Gastrocnemius medialis (tissue), 4 donors: ENCODE measurements at regions not wholly inside any gene's neighbourhood (a gene's known extent, or its start where the extent isn't known, plus 50 kb on each side); places are given as distances from the start of the nearest gene placed in this dataset.

Source experiments
- ATAC-seq, 2 donors: fragments of 150-250 bp; one replicate each; pipeline ENCODE4 v1.9.1; 2016
- DNase-seq, 2 donors: peaks; one replicate each; pipeline ENCODE4 v3.0.0-alpha.2; 2019
- H3K27ac ChIP-seq, 4 donors: fragments of 200-600 bp; sonication (generic); 1 replicate in 1 of 4; 2 replicates in 3 of 4; pipeline ENCODE4 v1.5.1; 2016 to 2018; ENCODE audit warnings: mild to moderate bottlenecking in 2 of 4, moderate library complexity in 1 of 4
- H3K27me3 ChIP-seq, 3 donors: fragments of 200-600 bp; sonication (generic) in 2 of 3; 1 replicate in 1 of 3; 2 replicates in 2 of 3; pipeline versions ENCODE4 v1.5.1 to v1.6.0; 2016 to 2019; ENCODE audit warnings: mild to moderate bottlenecking in 1 of 3, moderate library complexity in 1 of 3
- H3K36me3 ChIP-seq, 2 donors: fragments of 200-600 bp; sonication (generic) in 1 of 2; one replicate each; pipeline ENCODE4 v1.5.1; 2017 to 2018
- H3K4me1 ChIP-seq, 2 donors: fragments of 200-600 bp; sonication (generic) in 1 of 2; one replicate each; pipeline ENCODE4 v1.5.1; 2016 to 2017; ENCODE audit warnings: mild to moderate bottlenecking in 2 of 2
- H3K4me3 ChIP-seq, 4 donors: fragments of 200-600 bp; sonication (generic) in 3 of 4; 1 replicate in 1 of 4; 2 replicates in 3 of 4; pipeline ENCODE4 v1.5.1; 2016 to 2019; ENCODE audit warnings: mild to moderate bottlenecking in 2 of 4
- H3K9me3 ChIP-seq, 3 donors: fragments of 200-600 bp; sonication (generic) in 2 of 3; 1 replicate in 1 of 3; 2 replicates in 2 of 3; pipeline ENCODE4 v1.5.1; 2016 to 2019
- CTCF ChIP-seq, 5 experiments: fragments of 450-650 bp in 3 of 5; fragments of 200-600 bp in 2 of 5; sonication (generic) in 2 of 5; IDR thresholded peaks in 4 of 5; conservative IDR thresholded peaks in 1 of 5; 1 replicate in 4 of 5; 2 replicates in 1 of 5; pipeline ENCODE4 v1.5.1; 2016 to 2019; ENCODE audit warnings: antibody characterized with exemption in 5 of 5, mild to moderate bottlenecking in 3 of 5, moderate library complexity in 3 of 5
- POLR2A ChIP-seq, 2 donors: fragments of 450-650 bp; IDR thresholded peaks; one replicate each; pipeline ENCODE4 v1.6.1; 2017; ENCODE audit warnings: antibody characterized with exemption in 2 of 2, mild to moderate bottlenecking in 2 of 2, moderate library complexity in 2 of 2
- in situ Hi-C, 4 donors: fragments of 200-750 bp; cut with MboI; loops; one replicate each; pipeline versions ENCODE4 v1.15.0 to v1.8.0; 2017; ENCODE audit warnings: low sequenced_read_pairs in 4 of 4
- intact Hi-C: fragments of 100-400 bp; cut with DNase I; formaldehyde crosslinking; loops from one replicate; pipeline ENCODE4 v1.15.1; 2023; ENCODE audit warnings: low total_unique reads

- H3K27me3 ChIP-seq = no peaks in the 10 kb centered on the region
- in situ Hi-C loops = loop anchor here in 2 of 4 donors (25.0 kb wide), 1 partner anchor 1330 kb away; no protein-coding TSS in a partner anchor
- H3K4me3 ChIP-seq = no peak overlapping the region
- no peaks in the 10 kb centered on the region for H3K36me3 ChIP-seq
- no peaks in the 10 kb centered on the region for H3K4me1 ChIP-seq
- no peak for TF ChIP-seq POLR2A (IDR thresholded peaks at IDR 0.05)
- TF ChIP-seq CTCF (IDR thresholded peaks at IDR 0.05 in 4 of 5, conservative IDR thresholded peaks at IDR 0.05 in 1 of 5) = no peak
- ATAC-seq (no peak), DNase-seq (no peak)
- no peak overlapping the region for H3K27ac ChIP-seq
- intact Hi-C loops = no loop called here
- no peaks in the 10 kb centered on the region for H3K9me3 ChIP-seq
Observed at GRCh38 chr5:117456866-117457470, 882.3 kb upstream of the SEMA6A start.

GRCh38 chr5:117455236-117456233 is 880.9 kb upstream of the SEMA6A start:
- Histone ChIP-seq H3K27ac (no peak overlapping the region), H3K4me3 (no peak overlapping the region), H3K9me3 (no peaks in the 10 kb centered on the region), H3K36me3 (no peaks in the 10 kb centered on the region), H3K4me1 (no peaks in the 10 kb centered on the region), H3K27me3 (no peaks in the 10 kb centered on the region)
- TF ChIP-seq CTCF (IDR thresholded peaks at IDR 0.05 in 4 of 5, conservative IDR thresholded peaks at IDR 0.05 in 1 of 5) = no peak
- no peak for TF ChIP-seq POLR2A (IDR thresholded peaks at IDR 0.05)
- ATAC-seq (no peak), DNase-seq (no peak)
- intact Hi-C loops = loop anchor here (2.0 kb wide), 1 partner anchor 1337 kb away; no protein-coding TSS in a partner anchor
- in situ Hi-C loops = loop anchor here in 2 of 4 donors (25.0 kb wide), 1 partner anchor 1332 kb away; no protein-coding TSS in a partner anchor

- H3K27me3 ChIP-seq = no peaks in the 10 kb centered on the region
- no peaks in the 10 kb centered on the region for H3K4me1 ChIP-seq
- in situ Hi-C loops (loop anchor here in 2 of 4 donors (25.0 kb wide), 1 partner anchor 1333 kb away; no protein-coding TSS in a partner anchor), intact Hi-C loops (loop anchor here (2.0 kb wide), 1 partner anchor 1338 kb away; no protein-coding TSS in a partner anchor)
- H3K9me3 ChIP-seq = no peaks in the 10 kb centered on the region
- no peak for ATAC-seq
- H3K4me3 ChIP-seq = no peak overlapping the region
- no peak for DNase-seq
- no peak for TF ChIP-seq POLR2A (IDR thresholded peaks at IDR 0.05)
- peak in 4 of 5 experiments; percentile 11 to 62 (median 44) for TF ChIP-seq CTCF (IDR thresholded peaks at IDR 0.05 in 4 of 5, conservative IDR thresholded peaks at IDR 0.05 in 1 of 5)
- H3K27ac ChIP-seq = no peak overlapping the region
- no peaks in the 10 kb centered on the region for H3K36me3 ChIP-seq
Observed at GRCh38 chr5:117454716-117455212, 880.1 kb upstream of the SEMA6A start.

GRCh38 chr5:117436846-117437245 is 862.2 kb upstream of the SEMA6A start:
- Histone ChIP-seq H3K36me3 (no peaks in the 10 kb centered on the region), H3K27me3 (no peaks in the 10 kb centered on the region), H3K4me1 (no peaks in the 10 kb centered on the region), H3K9me3 (no peaks in the 10 kb centered on the region), H3K4me3 (no peak overlapping the region), H3K27ac (no peak overlapping the region)
- in situ Hi-C loops = no loop called here
- ATAC-seq = no peak
- intact Hi-C loops = no loop called here
- TF ChIP-seq POLR2A (IDR thresholded peaks at IDR 0.05) = no peak
- TF ChIP-seq CTCF (IDR thresholded peaks at IDR 0.05 in 4 of 5, conservative IDR thresholded peaks at IDR 0.05 in 1 of 5) = no peak
- DNase-seq = no peak
